GM21529 (cell line): ENCODE measurements at regions not wholly inside any gene's neighbourhood (a gene's known extent, or its start where the extent isn't known, plus 50 kb on each side); places are given as distances from the start of the nearest gene placed in this dataset.
"Not testable (repeated sequence)": the region's sequence is repeated elsewhere in the genome, so short reads cannot be mapped to it uniquely, and the experiment has no call there.

Experiments used
- ATAC-seq: cut with Tn5 transposase; IDR thresholded peaks from one replicate; pipeline ENCODE4 v1.9.1; 2021; ENCODE audit not compliant: unreplicated experiment

DNA sequence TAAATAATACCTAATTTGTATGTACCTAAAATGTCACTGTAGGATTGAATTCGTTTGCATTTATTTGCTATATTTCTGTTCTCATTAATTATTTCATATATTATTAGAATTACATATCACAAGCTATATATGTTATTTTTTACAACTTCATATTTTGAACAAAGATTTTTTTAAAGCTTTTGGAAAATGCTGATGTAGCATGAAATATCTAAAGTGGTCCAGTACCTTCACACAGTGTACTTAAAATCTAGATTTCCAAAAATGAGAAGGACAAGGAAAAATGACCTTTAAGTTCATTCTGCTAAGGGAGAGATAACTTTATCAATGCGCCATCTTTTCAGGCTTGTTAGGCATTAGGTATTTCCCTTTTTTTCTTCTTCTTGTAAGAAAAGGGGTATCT, 71.8 kb downstream of the LARP7 start:
- no peak for ATAC-seq

DNA sequence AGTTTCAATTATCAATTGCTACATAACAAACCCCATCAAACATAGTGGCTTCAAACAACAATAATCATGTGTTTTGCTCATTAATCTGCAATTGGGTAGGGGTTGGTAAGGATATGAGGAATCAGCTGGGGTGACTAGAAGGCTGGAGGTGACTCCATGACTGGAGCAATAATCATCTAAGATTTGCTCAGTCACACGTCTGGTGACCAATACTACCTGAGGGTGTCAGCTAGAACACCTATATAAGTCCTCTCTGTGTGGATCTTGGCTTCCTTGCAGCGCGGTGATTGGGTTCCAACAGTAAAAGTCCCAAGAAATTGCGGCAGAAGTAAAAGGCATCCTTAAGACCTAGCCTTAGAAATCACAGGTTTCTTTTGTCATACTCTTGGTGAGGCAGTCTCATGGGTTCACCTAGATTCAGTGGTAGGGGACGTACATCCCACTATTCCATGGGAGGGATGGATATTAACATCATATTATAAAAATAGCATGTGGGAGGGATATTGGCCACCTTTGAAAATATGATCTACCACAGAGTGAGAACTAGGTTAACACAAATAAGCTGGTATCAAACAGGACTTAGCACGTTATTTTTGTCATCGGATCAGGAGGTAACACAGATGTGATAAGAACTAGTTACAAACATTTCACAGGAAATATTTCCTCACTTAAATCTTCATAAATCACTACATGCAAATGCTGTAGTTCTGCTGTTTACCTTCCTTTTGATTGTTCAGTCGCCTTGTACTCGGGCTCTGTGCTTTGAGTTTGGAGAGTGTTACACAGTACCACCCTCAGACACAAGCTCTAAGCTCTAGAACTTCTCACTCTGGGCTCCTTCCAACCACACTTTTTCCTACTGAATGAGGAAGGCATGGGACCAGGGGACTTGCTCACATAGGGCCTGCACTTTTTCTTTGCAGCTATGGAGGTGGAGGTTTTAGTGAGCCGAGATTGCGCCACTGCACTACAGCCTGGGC, 78.3 kb downstream of the LARP7 start:
- no peak for ATAC-seq

DNA sequence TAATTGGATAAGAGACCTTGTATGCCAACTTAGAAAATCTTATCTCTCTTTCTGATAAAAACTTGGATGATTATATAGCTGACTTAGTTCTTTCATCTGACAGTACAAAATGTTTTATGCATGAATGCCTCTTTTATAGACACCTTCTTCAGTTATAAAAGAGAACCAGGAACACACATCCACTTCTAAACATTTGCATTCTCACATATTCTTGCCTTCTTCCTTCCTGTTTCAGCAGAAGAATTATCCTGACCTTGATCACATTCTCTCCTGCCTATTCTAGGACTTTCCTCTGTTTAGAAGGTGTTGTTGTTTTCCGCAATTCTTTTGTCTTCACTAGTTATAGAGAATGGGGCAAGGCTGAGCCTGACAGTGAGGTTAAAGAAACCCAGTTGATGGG, 80.9 kb downstream of the LARP7 start:
- ATAC-seq, result no peak

DNA sequence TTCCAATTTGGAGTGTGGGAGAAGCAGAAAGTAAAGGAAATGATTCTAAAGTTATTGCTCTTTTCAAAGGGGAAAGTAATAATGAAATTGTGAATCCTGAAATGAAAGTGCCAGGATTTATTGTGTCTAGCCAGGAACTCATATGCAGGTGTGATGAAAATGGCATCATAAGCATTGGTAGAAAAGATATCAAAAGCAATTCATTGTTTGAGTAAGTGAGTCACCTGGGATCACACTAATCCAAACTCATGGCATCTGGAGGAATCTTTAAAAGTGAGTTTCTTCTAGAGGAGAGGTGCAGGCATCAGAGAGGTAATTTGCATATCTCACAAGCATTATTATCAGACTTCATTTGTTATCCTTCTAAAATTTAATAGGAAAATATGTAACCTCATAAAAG, 84.7 kb downstream of the LARP7 start:
- no peak for ATAC-seq

DNA sequence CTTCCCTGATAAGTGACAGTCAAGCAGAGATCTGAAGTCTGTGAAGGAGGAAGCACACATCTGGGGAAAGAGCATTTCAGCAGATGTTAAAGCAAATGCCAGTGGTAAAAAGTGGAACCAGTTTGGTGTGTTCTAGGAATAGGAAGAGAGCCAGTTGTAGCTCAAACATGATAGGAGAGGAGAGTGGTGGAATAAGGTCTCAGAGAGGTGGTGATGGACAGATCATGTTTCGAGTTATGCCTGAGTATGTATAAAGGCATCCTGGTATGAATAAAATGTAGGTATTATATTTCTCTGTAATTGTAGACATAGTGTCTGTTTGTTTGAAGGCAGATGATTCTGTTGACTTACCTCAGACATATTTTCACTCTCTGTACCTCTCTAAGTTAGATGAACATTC, 89.1 kb downstream of the LARP7 start:
- ATAC-seq, result no peak

DNA sequence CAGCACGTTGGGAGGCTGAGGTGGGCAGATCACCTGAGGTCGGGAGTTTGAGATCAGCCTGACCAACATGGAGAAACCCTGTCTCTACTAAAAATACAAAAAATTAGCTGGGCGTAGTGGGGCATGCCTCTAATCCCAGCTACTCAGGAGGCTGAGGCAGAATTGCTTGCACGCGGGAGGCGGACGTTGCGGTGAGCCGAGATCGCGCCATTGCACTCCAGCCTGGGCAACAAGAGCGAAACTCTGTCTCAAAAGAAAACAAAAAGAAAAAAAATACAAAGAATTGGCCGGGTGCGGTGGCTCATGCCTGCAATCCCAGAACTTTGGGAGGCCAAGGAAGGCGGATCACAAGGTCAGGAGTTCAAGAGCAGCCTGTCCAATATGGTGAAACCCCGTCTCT, 90.8 kb downstream of the LARP7 start:
- not testable (repeated sequence) for ATAC-seq

DNA sequence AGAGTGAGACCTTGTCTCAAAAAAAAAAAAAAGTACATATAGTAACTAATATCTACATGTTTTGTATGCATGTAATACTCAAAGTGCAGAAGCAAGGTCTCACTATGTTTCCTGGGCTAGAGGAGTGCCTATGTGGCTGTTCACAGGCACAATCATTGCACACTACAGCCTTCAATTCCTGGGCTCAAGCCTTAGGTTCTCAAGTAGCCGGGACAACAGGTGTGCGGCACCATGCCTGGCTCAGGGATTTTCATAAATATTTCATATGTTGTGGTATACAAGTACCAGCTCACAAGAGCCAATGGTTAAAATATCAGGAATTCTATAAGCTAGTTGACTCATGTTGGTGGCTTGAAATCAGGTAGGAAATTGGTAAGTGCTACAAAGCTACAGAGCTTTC, 94.8 kb downstream of the LARP7 start:
- ATAC-seq, result no peak

DNA sequence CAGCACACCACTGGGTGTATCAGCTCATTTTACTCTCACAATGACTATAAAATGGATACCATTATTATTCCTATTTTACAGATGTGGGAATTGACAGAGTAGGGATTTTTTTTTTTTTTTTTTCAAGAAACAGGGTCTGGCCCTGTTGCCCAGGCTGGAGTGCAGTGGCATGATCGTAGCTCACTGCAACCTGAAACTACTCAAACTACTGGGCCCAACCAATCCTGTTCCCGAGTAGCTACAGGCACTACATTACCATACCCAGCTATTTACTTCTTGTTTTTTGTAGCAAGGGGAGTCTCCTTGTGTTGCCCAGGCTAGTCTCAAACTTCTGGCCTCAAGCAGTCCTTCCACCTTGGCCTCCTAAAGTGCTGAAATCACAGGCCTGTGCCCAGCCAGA, 95.2 kb downstream of the LARP7 start:
- ATAC-seq, result no peak

DNA sequence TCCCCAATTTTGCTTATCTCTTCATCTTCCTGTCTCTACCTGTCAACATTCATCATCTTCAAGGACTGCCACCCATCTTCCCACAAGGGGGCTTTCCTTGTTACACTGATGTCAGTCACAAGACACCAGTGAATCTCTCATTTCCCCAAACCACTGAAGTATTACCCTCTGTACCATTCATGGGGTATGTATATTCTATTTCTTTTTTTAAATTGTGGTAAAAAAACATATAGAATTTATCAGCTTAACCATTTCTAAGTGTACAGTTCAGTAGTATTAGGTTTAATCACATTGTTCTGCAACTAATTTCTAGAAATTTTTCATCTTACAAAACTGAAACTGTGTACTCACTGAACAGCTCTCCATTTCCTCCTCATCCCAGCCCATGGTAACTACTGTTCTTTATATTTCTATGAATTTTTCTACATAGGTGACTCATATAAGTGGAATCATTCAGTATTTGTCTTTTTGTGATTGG, 98.6 kb downstream of the LARP7 start:
- peak; percentile 83 for ATAC-seq

DNA sequence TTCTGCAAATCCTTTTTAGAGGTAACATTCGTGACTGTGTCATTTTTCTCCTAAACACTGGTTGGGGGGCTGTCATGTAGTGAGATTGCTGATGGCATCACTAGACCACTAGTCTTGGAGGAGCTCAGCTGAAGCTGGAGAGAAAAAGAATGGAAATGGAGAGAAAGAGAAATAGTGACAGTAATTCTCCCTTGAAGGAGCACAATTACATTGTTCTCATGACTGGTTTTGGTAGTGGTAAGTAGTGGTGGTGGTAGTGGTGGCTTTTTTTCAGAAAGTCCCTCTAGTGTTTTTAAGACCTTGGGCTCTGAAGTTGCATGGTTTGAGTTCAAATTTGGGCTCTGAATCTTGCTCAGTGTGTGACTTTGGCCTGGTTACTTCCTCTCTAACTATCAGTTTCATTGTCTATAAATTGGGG, 99.8 kb downstream of the LARP7 start:
- ATAC-seq, result peak; percentile 43

DNA sequence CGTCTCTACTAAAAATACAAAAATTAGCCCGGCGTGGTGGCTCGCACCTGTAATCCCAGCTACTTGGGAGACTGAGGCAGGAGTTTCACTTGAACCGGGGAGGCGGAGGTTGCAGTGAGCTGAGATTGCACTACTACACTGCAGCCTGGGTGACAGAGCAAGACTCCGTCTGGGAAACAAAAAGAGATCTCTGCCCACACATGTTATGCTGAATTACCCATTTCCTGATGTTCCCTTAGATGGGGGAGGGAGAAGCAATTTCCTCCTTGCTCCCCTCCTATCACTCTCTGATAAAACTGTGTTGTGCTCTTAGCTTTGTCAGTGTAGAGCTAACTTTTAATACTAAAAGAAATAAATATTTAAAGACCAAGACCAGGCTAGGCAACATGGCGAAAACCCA, 102.5 kb downstream of the LARP7 start:
- no peak for ATAC-seq

DNA sequence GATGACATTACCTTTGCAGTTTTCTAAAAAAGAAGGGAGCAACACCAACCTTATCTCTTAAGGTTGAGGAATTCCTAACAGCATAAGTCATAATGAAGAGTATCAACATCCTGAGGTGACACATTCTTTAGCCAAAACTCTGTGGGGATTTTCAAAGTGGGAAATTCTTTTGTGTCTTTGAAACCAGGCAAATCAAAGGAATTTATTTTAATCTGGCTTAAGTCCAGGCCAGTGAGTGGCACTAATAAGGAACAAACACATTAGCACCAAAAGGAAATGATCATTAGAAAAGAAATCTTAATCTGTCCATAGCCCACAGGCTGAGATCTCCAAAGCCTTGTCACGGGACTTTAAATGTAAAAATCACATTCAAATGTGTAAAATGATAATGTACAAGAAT, 110.1 kb downstream of the LARP7 start:
- ATAC-seq, result no peak

DNA sequence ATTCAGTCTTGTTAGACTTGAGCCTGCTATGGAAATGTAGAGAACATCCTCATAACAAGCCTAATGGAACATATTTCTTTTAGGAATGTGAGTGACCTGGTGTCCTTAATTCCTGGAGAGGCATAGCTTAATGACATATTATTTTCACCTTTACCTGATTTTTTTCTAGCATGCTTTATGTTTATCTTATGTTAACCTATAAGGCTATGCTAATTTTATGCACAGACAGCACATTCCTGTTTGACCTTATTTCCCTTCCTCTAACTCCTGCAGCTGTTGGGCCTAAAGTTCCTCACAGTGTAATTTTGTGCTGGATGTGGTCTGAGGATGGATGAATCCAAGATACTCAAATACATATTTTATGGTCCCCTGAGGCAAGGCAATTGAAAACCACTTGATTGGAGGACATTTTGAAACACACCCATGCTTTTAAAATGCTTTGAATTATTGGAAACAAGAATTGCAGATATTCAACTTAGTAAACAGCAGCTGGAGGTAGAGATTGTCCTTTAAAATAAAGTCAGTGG, 111.5 kb downstream of the LARP7 start:
- no peak for ATAC-seq

DNA sequence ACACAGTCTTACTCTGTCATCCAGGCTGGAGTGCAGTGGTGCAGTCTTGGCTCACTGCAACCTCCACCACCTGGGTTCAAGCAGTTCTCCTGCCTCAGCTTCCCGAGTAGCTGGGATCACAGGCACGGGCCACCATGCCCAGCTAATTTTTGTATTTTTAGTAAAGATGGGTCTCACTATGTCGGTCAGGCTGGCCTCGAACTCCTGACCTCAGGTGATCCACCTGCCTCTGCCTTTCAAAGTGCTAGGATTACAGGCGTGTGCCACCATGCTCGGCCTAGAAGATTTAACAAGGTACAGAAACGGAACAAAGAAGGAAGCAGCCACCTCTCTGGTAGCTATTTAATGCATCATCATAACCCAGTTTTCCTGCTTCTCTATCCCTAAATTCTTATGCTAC, 113.8 kb downstream of the LARP7 start:
- not testable (repeated sequence) for ATAC-seq

DNA sequence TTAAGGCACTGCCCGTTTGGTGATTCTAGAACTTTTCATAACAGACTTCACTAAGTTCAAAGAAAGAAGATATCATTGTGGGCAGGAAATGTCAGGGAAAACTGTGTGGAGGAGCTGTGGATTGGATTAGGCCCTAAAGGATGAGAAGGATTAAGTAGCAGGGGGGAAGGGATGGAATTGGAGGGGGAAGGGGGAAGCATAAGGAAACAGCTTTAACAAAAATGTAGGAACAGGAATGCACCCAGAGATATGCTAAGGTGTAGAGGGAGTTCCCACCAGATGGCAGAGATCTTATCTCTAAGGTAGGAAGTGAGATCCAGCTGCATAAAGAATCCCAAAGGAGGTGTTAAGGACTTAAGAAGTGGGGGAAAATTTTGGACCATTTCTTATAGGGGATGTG, 114.5 kb downstream of the LARP7 start:
- no peak for ATAC-seq

DNA sequence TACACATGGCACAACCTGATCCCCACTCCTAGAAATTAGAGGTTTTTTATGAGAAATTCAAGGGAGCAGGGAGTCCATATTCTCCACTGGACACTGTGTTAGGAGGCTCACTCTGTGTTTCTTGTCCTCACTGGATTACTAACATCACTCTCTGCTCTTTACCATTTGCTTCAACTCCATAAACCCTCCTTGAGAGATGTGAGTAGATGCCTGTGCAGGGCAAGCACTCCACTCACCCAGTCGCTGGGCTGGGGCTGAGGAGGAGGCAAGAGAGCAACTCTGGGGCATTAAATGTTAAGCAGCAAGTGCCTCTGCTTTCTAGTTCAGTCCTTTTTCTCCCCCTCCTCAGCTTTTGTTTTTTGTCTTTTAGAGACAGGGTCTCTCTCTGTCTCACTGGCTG, 115.1 kb downstream of the LARP7 start:
- ATAC-seq, result no peak

DNA sequence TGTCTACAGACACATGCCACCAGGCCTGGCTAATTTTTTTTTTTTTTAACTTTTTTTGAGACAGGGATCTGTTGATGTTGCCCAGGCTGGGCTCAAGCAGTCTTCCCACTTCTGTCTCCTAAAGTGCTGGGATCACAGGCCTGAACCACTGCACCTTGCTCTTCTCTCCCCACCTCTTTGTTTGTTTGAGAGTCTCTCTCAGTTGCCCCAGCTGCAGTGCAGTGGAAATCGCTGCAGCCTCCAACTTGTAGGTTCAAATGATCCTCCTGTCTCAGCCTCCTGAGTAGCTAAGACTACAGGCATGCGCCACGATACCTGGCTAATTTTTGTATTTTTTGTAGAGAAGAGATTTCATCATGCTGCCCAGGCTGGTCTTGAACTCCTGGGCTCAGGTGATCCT, 115.6 kb downstream of the LARP7 start:
- ATAC-seq, result no peak

DNA sequence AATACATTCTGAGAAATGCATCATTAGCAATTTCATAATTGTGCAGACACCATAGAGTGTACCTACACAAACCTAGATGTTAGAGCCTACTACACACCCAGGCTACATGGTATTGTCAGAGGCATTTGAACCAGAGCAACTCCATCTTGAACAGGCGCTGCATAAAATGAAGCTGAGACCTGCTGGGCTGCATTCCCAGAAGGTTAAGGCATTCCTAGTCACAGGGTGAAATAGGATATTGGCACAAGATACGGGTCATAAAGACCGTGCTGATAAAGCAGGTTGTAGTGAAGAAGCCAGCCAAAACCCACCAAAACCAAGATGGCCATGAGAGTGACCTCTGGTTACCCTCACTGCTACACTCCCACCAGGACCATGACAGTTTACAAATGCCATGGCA, 116.4 kb downstream of the LARP7 start:
- no peak for ATAC-seq

DNA sequence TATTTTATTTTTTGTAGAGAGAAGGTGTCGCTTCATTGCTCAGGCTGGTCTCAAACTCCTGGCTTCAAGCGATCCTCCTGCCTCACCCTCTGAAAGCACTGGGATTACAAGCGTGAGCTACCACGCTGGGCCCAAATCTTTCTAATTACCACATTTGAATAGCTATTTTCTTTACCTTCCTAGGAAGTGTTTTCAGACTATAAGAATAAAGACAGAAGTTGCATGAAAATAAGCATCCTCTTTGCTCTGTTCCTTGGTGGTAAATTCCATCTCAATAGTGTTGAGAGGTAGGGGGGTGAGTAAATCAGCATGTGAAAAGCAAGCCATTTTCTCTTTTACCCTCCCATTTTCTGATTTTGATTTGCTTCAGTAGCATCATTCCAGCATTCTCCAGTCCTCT, 122.4 kb downstream of the LARP7 start:
- no peak for ATAC-seq

DNA sequence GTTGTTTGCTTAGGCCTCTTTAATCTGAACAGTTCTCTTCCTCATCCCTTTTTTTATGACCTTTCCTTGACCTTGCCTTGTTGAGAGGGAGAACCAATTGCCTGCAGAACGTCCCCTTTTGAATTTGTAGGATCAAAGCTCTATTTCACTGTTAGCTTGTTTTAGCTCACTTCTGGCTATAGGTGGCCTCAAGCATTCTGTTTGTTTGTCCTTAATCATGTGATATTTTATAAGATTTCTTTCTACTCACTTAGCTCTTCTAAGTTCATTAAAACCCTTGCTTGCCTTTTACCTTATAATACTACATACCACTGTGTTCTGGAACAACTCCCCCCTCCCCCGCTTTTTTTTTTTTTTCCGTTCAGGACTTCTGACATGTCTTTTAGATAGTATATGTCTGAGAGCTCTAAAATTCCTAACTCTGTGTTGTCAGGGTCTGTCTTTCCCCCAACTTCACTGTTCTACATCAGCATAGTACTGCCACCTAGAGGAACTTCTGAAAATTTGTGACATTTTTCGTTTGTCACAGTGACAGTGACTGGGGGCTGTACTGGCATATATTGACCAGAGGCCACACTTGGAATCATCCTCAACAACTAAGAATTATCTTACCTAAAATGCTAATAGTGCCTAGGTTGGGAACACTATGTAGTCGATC, 128.5 kb downstream of the LARP7 start:
- peak; percentile 65 for ATAC-seq

DNA sequence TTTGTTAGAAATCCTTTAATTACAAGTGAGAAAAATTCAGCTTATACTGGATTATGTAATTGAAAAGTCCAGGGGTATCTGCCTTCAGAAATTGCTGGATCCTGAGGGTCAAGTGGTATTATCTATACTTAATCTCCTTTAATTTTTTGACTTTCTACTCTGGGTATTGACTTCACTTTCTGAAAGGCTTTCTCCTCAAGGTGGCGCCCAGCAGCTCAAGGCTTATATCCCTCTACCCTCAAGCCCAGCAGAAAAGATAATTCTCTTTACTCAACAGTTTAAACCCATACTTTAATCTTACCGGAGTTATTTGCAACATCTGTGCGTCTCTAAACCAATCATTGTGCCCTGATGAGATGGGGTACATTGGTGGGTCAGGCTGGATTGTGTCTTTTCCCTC, 129.5 kb downstream of the LARP7 start:
- no peak for ATAC-seq

DNA sequence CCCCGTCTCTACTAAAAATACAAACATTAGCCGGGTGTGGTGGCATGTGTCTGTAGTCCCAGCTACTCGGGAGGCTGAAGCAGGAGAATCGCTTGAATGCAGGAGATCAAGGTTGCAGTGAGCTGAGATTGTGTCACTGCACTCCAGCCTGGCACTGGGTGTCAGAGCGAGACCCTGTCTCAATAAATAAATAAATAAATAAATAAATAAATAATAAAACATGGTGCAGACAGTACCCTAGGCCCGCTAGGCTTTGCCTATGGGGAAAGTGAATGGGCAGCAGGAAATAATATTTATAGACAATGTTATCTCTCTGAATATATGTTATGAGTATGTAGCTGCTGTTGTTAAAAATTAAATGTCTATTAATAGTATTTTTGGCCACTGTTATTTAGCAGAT, 130.4 kb downstream of the LARP7 start:
- ATAC-seq, result no peak
